ENCODE measurements at regions not wholly inside any gene's neighbourhood (a gene's known extent, or its start where the extent isn't known, plus 50 kb on each side); places are given as distances from the start of the nearest gene placed in this dataset.

DNA sequence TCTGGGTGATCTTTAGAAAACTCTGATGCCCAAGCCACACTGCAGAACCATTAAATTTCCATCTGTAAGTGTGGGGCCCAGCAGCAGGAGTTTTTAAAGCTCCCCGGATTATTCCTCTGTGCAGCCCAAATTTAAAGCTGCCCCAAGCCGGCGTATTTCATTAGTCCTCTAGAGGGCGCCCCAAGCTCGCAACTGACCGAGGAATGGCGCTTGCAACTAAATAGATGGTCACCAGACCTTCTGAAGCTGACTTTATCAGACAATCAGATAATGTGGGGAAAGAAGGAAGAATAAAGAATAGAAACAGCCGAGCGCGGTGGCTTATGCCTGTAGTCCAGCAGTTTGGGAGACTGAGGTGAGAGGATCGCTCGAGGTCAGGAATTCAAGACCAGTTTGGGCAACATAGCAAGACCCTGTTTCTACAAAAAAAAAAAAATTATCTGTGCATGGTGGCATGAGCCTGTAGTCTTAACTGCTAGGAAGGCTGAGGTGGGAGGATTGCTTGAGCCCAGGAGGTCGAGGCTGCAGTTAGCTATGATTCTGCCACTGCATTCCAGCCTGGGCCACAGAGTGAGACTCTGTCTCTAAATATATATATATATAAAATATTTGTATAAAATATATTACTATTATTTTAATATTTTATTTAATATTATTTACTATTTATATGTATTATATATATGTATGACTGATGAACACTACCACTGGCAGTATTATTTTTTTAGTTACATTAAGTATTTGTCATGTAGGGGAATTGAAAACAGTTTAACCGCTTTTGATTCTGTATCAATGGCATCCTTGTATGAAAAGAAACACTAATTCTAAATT lies 56.0 kb downstream of the OTOR start:
- Histone ChIP-seq H3K27me3 (replicated peaks in 1 of 2; ENCODE audit: control insufficient read depth in 2 of 2, insufficient read depth in 2 of 2, low read length in 1 of 2) (no peaks in the 10 kb centered on the region; a peak in 2 of 4 replicates), H3K36me3 (ENCODE audit: control insufficient read depth in 2 of 2, insufficient read depth in 2 of 2, low read length in 1 of 2) (no peaks in the 10 kb centered on the region), H3K4me3 (no peak overlapping the region), H2AFZ (ENCODE audit: control insufficient read depth, low read depth, low read length) (no peak overlapping the region), H3K79me2 (ENCODE audit: control insufficient read depth, insufficient read depth, low read length) (no peaks in the 10 kb centered on the region), H3K4me2 (ENCODE audit: control insufficient read depth, insufficient read depth) (no peak overlapping the region), H3K27ac (ENCODE audit: control insufficient read depth, insufficient read depth) (no peak overlapping the region), H3K9me3 (replicated peaks; ENCODE audit: control insufficient read depth, insufficient read depth, low read length) (no peaks in the 10 kb centered on the region), H3K9ac (ENCODE audit: control insufficient read depth, insufficient read depth, low read length) (no peak overlapping the region), H4K20me1 (ENCODE audit: control insufficient read depth, insufficient read depth) (no peaks in the 10 kb centered on the region), H3K4me1 (ENCODE audit: control insufficient read depth, insufficient read depth, low read length) (no peaks in the 10 kb centered on the region)
- TF ChIP-seq, protein P1, sequence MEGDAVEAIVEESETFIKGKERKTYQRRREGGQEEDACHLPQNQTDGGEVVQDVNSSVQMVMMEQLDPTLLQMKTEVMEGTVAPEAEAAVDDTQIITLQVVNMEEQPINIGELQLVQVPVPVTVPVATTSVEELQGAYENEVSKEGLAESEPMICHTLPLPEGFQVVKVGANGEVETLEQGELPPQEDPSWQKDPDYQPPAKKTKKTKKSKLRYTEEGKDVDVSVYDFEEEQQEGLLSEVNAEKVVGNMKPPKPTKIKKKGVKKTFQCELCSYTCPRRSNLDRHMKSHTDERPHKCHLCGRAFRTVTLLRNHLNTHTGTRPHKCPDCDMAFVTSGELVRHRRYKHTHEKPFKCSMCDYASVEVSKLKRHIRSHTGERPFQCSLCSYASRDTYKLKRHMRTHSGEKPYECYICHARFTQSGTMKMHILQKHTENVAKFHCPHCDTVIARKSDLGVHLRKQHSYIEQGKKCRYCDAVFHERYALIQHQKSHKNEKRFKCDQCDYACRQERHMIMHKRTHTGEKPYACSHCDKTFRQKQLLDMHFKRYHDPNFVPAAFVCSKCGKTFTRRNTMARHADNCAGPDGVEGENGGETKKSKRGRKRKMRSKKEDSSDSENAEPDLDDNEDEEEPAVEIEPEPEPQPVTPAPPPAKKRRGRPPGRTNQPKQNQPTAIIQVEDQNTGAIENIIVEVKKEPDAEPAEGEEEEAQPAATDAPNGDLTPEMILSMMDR (IDR thresholded peaks at IDR 0.05 in 2 of 3, conservative IDR thresholded peaks at IDR 0.05 in 1 of 3; ENCODE audit: control insufficient read depth in 2 of 3, extremely low read depth in 1 of 3, insufficient read depth in 1 of 3, low read depth in 3 of 3, low read length in 3 of 3), result peak; percentile 72 to 81 (median 80)
- TF ChIP-seq RAD21 (IDR thresholded peaks at IDR 0.05; ENCODE audit: insufficient read depth, low read depth, low read length) (peak; percentile 92), HDGF (IDR thresholded peaks at IDR 0.05) (no peak), YY1 (IDR thresholded peaks at IDR 0.05; ENCODE audit: low read depth, low read length) (peak; percentile 76), SMC3 (IDR thresholded peaks at IDR 0.05; ENCODE audit: borderline replicate concordance, low read length) (peak; percentile 44; the same call in 1 of the 2 replicates)
- WGBS (ENCODE audit: insufficient coverage, insufficient replicate concordance, low lambda C conversion rate, missing lambda C conversion rate), result 14% methylated on average over 14 of the region's 14 CpGs
- ChIA-PET RAD21 (ENCODE audit: unreplicated experiment) (interaction anchor here (1.1 to 1.4 kb wide), 4 partner anchors 17 to 629 kb away, joined by 3 to 18 read pairs (median 10); no protein-coding TSS in a partner anchor), POLR2A (no interaction called here), SMC1A (ENCODE audit: uncharacterized antibody, unreplicated experiment) (interaction anchor here (1.0 to 3.8 kb wide), 5 partner anchors 16 to 628 kb away, joined by 3 to 20 read pairs (median 5); no protein-coding TSS in a partner anchor), CTCF (interaction anchor here (0.5 to 5.9 kb wide), 23 partner anchors 11 to 1624 kb away, joined by 3 to 97 read pairs (median 4); no protein-coding TSS in a partner anchor)
- FAIRE-seq, result no peak
- intact Hi-C loops (cut with micrococcal nuclease; ENCODE audit: unreplicated experiment), result loop anchor here (1.0 to 2.0 kb wide), 2 partner anchors 477 to 627 kb away; no protein-coding TSS in a partner anchor
- peak; percentile 77 for ATAC-seq
- no TSS peak for BruUV-seq (replicated peaks)
- DNase-seq (ENCODE audit: low read depth, low spot score), result no peak
- in situ Hi-C loops (cut with MboI), result loop anchor here (5.0 kb wide), 1 partner anchor 623 kb away; no protein-coding TSS in a partner anchor
